Caco-2 (cell line): ENCODE measurements at regions not wholly inside any gene's neighbourhood (a gene's known extent, or its start where the extent isn't known, plus 50 kb on each side); places are given as distances from the start of the nearest gene placed in this dataset.
"Not testable (repeated sequence)": the region's sequence is repeated elsewhere in the genome, so short reads cannot be mapped to it uniquely, and the experiment has no call there.

Source experiments
- BruUV-seq: library from RNA; stranded (reverse); fragments of 400-500 nt; replicated peaks from 2 replicates; lab custom pipeline; 2021; lab: Mats Ljungman, UMichigan
- CTCF ChIA-PET: fragments of 300-600 bp; sonication (Branson Sonifier 250); formaldehyde crosslinking; loops from one replicate; lab custom pipeline; 2022; ENCODE audit warnings: antibody characterized with exemption; lab: Charles Lee
- POLR2A ChIA-PET: fragments of 300-600 bp; sonication (Branson Sonifier 250); formaldehyde crosslinking; loops from one replicate; lab custom pipeline; 2022; ENCODE audit warnings: antibody characterized with exemption; lab: Charles Lee
- DNase-seq, 2 experiments: peaks; one replicate each; pipeline versions ENCODE4 v3.0.0 to v3.0.0-alpha.2; 2020 to 2022
- H3K27me3 ChIP-seq: replicated peaks from 2 replicates; pipeline ENCODE4 v1.6.0; 2011; ENCODE audit warnings: low read length; ENCODE audit not compliant: control insufficient read depth, insufficient read depth
- H3K36me3 ChIP-seq: 2 replicates; pipeline ENCODE4 v1.5.1; 2011; ENCODE audit warnings: low read length; ENCODE audit not compliant: control insufficient read depth, insufficient read depth
- H3K4me1 ChIP-seq: fragments of 250-450 bp; sonication (Bioruptor Pico); 2 replicates; pipeline ENCODE4 v1.5.1; 2020; ENCODE audit warnings: mild to moderate bottlenecking
- H3K4me3 ChIP-seq: 2 replicates; pipeline ENCODE4 v1.5.1; 2011; ENCODE audit warnings: low read depth, mild to moderate bottlenecking, control low read depth, low read length
- H3K9me3 ChIP-seq: fragments of 250-450 bp; sonication (Bioruptor Pico); 2 replicates; pipeline ENCODE4 v1.5.1; 2020; ENCODE audit warnings: mild to moderate bottlenecking, moderate library complexity
- H3K27ac Mint-ChIP-seq: one replicate; pipeline ENCODE4 v1.8.0; 2022; ENCODE audit warnings: mixed read lengths; ENCODE audit not compliant: unreplicated experiment
- H3K27me3 Mint-ChIP-seq: one replicate; pipeline ENCODE4 v1.8.0; 2022; ENCODE audit warnings: mixed read lengths; ENCODE audit not compliant: insufficient read depth, unreplicated experiment
- H3K36me3 Mint-ChIP-seq: one replicate; pipeline ENCODE4 v1.8.0; 2022; ENCODE audit warnings: mild to moderate bottlenecking, mixed read lengths; ENCODE audit not compliant: insufficient read depth, unreplicated experiment
- H3K4me1 Mint-ChIP-seq: one replicate; pipeline ENCODE4 v1.8.0; 2022; ENCODE audit warnings: low read depth, mixed read lengths; ENCODE audit not compliant: unreplicated experiment
- H3K4me3 Mint-ChIP-seq: one replicate; pipeline ENCODE4 v1.8.0; 2022; ENCODE audit warnings: mild to moderate bottlenecking, moderate library complexity, mixed read lengths; ENCODE audit not compliant: unreplicated experiment
- H3K9me3 Mint-ChIP-seq: one replicate; pipeline ENCODE4 v1.8.0; 2022; ENCODE audit warnings: mixed read lengths; ENCODE audit not compliant: unreplicated experiment
- intact Hi-C: fragments of 100-400 bp; cut with micrococcal nuclease; formaldehyde crosslinking; loops from one replicate; pipeline ENCODE4 v1.10.0; 2022; ENCODE audit not compliant: unreplicated experiment

DNA sequence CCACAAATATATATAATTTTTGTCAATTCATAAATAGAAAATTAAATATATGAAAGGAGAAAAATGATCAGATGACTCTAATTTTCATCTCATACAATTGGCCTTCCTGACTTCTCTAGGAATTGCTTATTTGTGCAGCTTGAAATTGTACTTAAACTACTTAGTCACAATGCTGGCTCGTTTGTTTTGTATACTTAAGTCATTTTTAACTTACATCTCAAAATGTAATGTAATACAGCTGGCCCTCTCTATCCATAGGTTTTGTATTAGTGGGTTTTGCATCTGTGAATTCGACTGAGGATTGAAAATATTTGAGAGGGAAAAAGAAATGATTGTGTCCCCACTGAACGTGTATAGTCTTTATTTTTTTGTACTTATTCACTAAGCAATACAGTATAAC, 160.1 kb upstream of the PRSS12 start:
- POLR2A ChIA-PET, H3K27ac Mint-ChIP-seq, H3K36me3 ChIP-seq, H3K4me3 ChIP-seq, CTCF ChIA-PET, H3K9me3 Mint-ChIP-seq, H3K9me3 ChIP-seq, H3K27me3 ChIP-seq, intact Hi-C loops, H3K36me3 Mint-ChIP-seq, H3K4me1 ChIP-seq, H3K4me3 Mint-ChIP-seq, H3K4me1 Mint-ChIP-seq, DNase-seq, H3K27me3 Mint-ChIP-seq, BruUV-seq: not testable (repeated sequence)

GRCh38 chr4:118514332-118514731, 161.5 kb upstream of the PRSS12 start:
- not testable (repeated sequence) for BruUV-seq, H3K4me3 Mint-ChIP-seq

DNA sequence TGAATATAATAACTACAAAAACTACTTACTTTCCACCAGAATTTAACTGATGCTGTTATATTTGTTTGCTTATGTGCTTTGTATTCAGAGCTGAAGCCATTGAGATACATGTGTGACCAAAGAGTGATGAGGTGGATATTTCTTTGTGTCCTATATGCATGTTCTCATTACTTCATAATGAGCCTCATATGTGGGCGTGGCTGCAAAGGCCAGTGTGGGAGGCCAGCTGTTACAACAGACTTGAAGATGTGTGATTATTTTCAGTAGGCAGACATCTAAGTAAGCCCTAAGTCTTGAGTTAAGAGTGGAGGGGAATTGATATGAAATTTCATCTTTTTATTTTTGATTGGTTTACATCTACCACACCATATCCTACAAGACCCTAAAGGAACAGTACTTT, 163.3 kb upstream of the PRSS12 start:
- POLR2A ChIA-PET, H3K4me3 Mint-ChIP-seq, H3K4me1 ChIP-seq, H3K4me1 Mint-ChIP-seq, BruUV-seq, CTCF ChIA-PET, DNase-seq, H3K36me3 Mint-ChIP-seq, H3K27me3 Mint-ChIP-seq, H3K27me3 ChIP-seq, H3K9me3 Mint-ChIP-seq, H3K4me3 ChIP-seq, H3K27ac Mint-ChIP-seq, intact Hi-C loops, H3K9me3 ChIP-seq, H3K36me3 ChIP-seq: not testable (repeated sequence)

More at GRCh38 chr4:118514332-118514731, 161.5 kb upstream of the PRSS12 start:
- H3K4me3 ChIP-seq, H3K27me3 Mint-ChIP-seq, H3K4me1 Mint-ChIP-seq, H3K36me3 Mint-ChIP-seq, CTCF ChIA-PET, intact Hi-C loops, H3K27me3 ChIP-seq, H3K9me3 Mint-ChIP-seq, H3K36me3 ChIP-seq, H3K4me1 ChIP-seq, H3K9me3 ChIP-seq, POLR2A ChIA-PET, H3K27ac Mint-ChIP-seq, DNase-seq: not testable (repeated sequence)

DNA sequence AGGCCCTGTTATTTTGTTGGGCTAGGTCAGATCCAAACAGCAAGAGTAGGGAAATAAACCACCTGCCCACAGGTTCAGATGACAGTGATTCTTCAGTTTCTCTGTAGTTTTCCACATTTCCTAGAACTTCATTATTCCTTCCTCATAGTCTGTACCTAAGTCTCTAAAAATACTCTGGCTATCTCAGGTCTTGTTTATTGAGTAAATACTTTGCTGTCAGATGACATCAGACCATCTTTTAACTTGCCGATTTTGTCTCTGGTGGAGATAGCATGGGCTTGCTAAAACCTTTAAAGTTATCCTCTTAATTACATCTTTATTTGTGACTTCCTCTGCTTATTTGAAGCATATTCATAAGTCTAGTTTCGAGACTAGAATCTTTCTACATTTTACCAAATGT, 155.1 kb upstream of the METTL14 start:
- H3K36me3 Mint-ChIP-seq, POLR2A ChIA-PET, H3K27me3 ChIP-seq, H3K9me3 Mint-ChIP-seq, H3K9me3 ChIP-seq, H3K4me1 ChIP-seq, H3K4me3 Mint-ChIP-seq, intact Hi-C loops, CTCF ChIA-PET, BruUV-seq, H3K27ac Mint-ChIP-seq, H3K4me3 ChIP-seq, H3K4me1 Mint-ChIP-seq, H3K36me3 ChIP-seq, H3K27me3 Mint-ChIP-seq: not testable (repeated sequence)
- peak in 1 of 2 experiments; percentile 42 for DNase-seq

GRCh38 chr4:118531947-118532346, 153.2 kb upstream of the METTL14 start:
- H3K4me1 ChIP-seq, H3K36me3 ChIP-seq, H3K27me3 Mint-ChIP-seq, H3K36me3 Mint-ChIP-seq, H3K4me3 Mint-ChIP-seq, H3K27ac Mint-ChIP-seq, H3K9me3 Mint-ChIP-seq, DNase-seq, H3K4me3 ChIP-seq, H3K9me3 ChIP-seq, POLR2A ChIA-PET, H3K27me3 ChIP-seq, H3K4me1 Mint-ChIP-seq, intact Hi-C loops, BruUV-seq, CTCF ChIA-PET: not testable (repeated sequence)

GRCh38 chr4:118535788-118536187, 149.4 kb upstream of the METTL14 start:
- H3K27me3 Mint-ChIP-seq, H3K36me3 Mint-ChIP-seq, H3K9me3 ChIP-seq, H3K27me3 ChIP-seq, H3K4me3 Mint-ChIP-seq, H3K4me1 ChIP-seq, intact Hi-C loops, BruUV-seq, H3K36me3 ChIP-seq, CTCF ChIA-PET, H3K9me3 Mint-ChIP-seq, H3K4me1 Mint-ChIP-seq, H3K27ac Mint-ChIP-seq, H3K4me3 ChIP-seq, POLR2A ChIA-PET, DNase-seq: not testable (repeated sequence)
